GM21515 (cell line): ENCODE measurements at regions not wholly inside any gene's neighbourhood (a gene's known extent, or its start where the extent isn't known, plus 50 kb on each side); places are given as distances from the start of the nearest gene placed in this dataset.
"Not testable (repeated sequence)": the region's sequence is repeated elsewhere in the genome, so short reads cannot be mapped to it uniquely, and the experiment has no call there.

Experiments
- ATAC-seq: cut with Tn5 transposase; IDR thresholded peaks from one replicate; pipeline ENCODE4 v1.9.1; 2021; ENCODE audit not compliant: unreplicated experiment

DNA sequence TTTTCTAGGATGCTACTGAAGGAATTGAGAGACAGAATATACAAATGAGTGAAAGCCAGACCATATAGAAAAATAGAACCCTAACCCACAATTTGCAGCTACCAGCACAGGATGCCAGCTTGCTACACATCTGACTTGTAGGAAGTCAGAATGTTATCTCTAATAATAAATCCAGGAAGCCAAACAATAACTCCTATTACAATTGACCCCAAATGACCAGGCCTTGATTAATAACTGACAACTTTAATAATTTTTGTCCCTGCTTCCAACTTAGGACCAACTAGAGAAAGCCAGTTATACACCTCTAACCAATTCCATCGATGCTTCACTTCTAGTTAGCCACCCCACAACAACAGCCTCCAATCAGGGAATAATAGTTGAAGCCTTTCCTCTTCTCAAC lies 193.4 kb downstream of the CASP12 start:
- no peak for ATAC-seq

DNA sequence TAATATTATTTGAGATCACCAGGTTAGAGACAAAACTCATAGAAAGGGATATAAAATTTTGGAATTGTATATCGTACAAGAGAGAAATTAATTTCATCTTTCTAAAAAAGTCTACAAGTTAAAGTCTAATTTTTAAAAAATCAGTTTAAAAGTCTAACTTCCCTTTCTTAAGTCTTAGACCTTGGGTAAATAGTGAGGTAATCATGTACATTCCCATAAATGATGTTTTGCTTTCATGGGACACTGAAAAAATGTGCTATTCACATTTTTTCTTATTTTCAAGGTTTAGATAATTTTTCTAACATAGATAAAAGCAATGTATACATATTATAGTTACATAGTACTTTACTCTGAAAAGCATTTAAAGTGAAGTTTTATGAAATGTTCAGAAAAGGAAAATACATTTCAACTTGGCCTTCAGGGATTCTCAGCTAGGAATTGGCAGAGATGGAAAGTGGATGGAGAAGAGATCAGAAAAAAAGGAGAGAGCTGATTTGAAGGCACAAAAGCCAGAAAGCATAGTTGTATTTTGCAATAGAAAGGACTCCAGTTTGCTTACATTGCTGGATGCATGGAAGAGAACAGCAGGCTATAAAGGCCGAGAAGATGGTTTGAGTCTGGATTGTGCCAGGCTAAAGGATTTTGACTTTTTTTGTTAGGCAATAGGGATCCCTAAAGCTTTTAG lies 194.0 kb downstream of the CASP12 start:
- no peak for ATAC-seq

- ATAC-seq: no peak
These were observed 197.7 kb downstream of the CASP12 start for GRCh38 chr11:104700609-104701008.

DNA sequence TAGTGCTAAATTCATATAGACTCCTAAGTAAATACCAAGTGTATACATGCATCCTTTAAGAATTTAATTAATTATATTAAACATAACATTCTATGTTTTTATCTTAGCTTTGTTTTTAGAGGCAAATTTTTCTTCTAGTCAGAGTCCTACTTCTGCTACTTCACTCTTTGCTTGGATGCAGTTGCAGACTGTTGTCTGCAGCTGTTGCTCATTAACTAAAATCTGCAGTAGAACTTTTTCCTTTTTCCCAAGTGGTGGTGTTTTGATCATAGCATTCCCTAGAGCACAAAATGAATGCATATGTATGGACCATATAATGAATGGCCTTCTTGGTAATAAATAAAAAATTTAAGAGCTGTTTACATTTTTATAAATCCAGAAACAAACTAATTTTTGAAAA lies 198.3 kb downstream of the CASP12 start:
- no peak for ATAC-seq

DNA sequence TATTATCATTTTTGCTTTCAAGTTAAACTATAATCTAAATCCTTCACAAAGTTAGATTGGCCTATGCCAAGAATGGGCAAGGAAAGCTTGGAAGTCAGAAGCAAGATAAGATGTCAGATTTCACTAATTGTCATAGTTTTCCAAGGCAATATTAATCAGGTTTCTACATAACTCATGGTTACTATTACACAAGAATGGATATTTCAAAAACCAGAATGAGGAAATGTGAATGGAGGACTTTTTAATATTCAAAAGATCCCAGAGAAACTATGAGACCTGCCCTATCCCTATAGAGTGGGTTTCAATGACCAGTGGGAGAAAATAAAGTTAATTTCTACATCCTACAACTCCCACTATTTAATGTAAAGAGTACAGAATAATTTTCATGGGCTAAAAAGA lies 203.2 kb downstream of the CASP12 start:
- no peak for ATAC-seq

DNA sequence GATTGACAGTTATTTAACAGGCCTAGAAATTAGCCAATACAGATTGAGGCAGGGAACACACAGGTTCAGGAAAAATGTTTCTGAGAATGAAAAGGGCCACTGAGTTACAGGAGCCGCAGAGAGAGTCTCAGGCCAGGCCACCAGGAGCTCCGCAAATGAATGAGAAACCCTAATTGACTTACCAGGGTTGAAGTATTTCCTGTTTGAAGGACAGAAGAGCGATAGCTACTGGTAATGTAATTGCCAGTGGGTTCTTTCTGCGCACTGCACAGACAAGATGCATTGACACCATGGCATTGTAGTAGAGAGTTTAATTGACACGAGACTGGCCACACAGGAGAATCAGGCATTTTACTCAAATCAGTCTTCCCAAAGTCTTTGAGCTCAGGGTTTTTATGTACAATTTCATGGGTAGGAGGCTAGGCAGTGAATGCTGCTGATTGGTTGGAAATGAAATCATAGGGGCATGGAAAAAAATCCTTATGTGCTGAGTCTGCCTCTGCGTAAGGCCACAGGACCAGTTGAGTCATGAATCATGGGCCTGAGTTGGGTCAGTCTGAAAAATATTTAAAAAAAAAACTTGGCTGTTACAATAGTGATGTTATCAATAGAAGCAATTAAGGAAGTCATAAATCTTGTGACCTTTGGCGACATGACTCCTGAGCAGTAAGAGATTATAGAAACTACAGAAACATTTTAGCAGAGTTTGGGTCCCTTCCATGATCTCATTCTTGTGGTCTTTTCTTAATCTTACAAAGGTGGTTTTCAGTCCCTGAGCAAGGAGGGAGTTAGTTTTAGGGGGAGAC lies 203.8 kb downstream of the CASP12 start:
- no peak for ATAC-seq

DNA sequence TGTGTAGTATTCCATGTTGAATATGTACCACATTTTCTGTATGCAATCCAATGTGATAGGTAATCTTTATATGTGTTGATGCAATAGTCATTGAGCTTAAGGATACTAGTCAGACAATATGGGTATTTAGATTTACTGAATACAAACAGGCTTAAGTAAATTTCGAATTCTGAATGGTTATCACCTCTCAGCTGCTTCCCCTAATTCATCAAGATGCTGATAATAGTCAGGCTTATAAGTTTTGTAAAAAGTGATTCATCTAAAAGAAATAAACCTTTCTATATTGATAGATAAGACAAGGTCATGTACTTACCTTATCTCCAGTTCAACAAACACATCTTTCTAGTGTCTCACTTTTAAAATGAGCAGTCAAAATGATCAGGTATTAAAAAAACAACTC lies 205.5 kb downstream of the CASP12 start:
- ATAC-seq: no peak

- ATAC-seq: no peak
These were observed 207.1 kb downstream of the CASP12 start for GRCh38 chr11:104691129-104691528.

DNA sequence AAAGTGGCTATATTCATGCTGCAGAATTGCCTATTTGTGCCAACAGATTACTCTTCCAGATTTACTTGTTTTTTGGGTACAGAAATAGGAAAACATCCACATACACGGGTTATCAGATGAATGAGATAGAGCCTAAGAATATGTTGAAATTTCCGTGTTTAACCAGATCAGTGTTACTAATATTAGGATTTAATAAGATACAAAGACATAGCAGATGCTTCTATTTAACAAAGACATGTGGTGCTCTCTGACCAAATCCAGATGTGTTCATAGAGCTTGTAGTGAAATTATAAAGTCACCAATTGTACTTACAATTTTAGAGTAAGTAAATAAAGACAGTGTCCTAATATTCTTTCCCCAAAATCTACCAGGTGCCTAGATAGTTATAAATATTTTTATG lies 208.0 kb downstream of the CASP12 start:
- ATAC-seq: no peak

DNA sequence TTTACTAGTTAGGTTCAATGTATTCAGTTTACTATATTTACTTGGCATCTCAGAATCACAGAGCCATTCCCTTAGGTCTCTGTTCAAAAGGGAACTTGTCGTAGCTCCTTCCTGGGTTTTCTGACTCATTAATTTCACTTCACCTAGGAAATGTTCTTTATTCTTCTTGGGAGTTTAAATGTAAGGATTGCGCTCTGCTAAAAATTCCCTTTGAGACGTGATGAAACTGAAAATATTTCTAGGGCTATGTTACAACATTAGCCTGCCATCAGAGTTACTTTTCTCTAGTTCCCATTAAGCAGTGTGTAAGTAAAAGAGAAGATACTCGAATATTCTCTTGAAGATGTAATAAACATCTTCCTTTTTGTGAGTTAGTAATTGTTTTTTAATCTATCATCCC lies 209.5 kb downstream of the CASP12 start:
- no peak for ATAC-seq

- no peak for ATAC-seq
These were observed 216.1 kb downstream of the CASP12 start for GRCh38 chr11:104682206-104682605.

- ATAC-seq: no peak
These were observed 219.0 kb downstream of the CASP12 start for GRCh38 chr11:104679258-104679657.

DNA sequence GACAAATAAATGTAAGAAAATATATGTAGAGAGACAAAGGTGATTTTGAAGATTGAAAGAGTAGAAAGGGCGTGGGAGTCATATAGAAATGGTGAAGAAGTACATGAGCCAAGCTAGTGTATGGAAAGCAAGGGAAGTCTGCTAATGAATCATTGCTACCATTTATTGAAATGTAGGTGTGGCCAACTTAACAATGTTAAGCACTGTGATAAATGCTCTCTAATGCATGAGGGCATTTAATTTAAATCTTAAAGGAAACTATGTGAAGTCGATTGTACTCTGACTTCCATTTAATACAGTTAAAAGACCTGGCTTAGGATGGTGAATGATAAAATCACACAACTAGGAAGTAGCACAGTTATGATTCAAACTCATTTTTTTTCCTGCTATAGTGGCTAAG lies 219.9 kb downstream of the CASP12 start:
- no peak for ATAC-seq

GRCh38 chr11:104677069-104677468 lies 221.2 kb downstream of the CASP12 start:
- ATAC-seq: not testable (repeated sequence)

- ATAC-seq: no peak
These were observed 225.4 kb downstream of the CASP12 start for GRCh38 chr11:104672897-104673296.

GRCh38 chr11:104668797-104669463 lies 229.3 kb downstream of the CASP12 start:
- no peak for ATAC-seq

- no peak for ATAC-seq
These were observed 231.6 kb downstream of the CASP12 start for GRCh38 chr11:104666624-104667023.

DNA sequence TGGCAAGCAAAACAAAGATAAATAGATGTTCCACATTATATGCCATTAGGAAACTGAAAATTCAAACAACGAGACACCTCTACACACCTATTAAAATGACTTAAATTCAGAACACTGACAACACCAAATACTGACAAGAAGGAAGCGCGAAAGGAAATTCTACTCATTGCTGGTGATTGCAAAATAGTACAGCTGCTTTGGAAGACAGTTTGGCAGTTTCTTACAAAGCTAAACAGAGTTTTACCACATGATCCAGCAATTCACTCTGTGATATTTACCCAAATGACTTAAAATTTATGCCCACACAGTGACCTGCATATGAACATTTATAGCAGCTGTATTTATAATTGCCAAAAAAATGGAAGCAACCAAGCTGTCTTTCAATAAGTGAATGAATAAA lies 232.6 kb downstream of the CASP12 start:
- ATAC-seq: no peak

- ATAC-seq: no peak
These were observed 234.8 kb downstream of the CASP12 start for GRCh38 chr11:104663190-104664140.

GRCh38 chr11:104661901-104662300 lies 236.4 kb downstream of the CASP12 start:
- no peak for ATAC-seq

DNA sequence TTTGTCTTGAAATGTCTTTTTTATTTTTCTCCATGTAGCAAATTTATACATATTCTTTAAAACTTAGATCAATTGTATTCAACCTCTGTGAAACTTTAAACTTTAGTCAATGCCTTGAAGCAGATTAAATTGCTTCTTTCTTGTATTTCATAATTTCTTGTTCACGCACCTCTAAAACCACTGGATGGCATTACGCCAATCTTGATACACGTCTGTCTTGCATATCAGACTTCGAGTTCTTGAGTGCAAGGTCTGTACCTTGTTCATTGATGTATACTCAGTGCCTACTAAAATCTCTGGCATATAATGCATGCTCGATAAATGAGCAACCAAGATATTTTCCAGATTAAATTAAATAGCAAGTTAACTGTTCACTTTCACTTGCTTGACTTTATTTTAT lies 236.8 kb downstream of the CASP12 start:
- no peak for ATAC-seq
